Left hindlimb (tissue), 1 donor: ENCODE measurements at regions not wholly inside any gene's neighbourhood (a gene's known extent, or its start where the extent isn't known, plus 50 kb on each side); places are given as distances from the start of the nearest gene placed in this dataset.

Source experiments
- DNase-seq: peaks from one replicate; pipeline ENCODE4 v3.0.0-alpha.2; 2018

- no peak for DNase-seq
Measured at GRCh38 chr1:63205776-63206175, 116.6 kb upstream of the FOXD3 start.

- DNase-seq = no peak
Measured at GRCh38 chr1:63214553-63214952, 107.8 kb upstream of the FOXD3 start.

- DNase-seq = no peak
Measured at GRCh38 chr1:63223426-63223825, 98.9 kb upstream of the FOXD3 start.

- no peak for DNase-seq
Measured at GRCh38 chr1:63230722-63231121, 91.6 kb upstream of the FOXD3 start.

- no peak for DNase-seq
Measured at GRCh38 chr1:63238721-63239120, 83.6 kb upstream of the FOXD3 start.

- DNase-seq = no peak
Measured at GRCh38 chr1:63245186-63245585, 77.2 kb upstream of the FOXD3 start.

- no peak for DNase-seq
Measured at GRCh38 chr1:63248216-63248615, 74.2 kb upstream of the FOXD3 start.

- no peak for DNase-seq
Measured at GRCh38 chr1:63255153-63255552, 67.2 kb upstream of the FOXD3 start.

- DNase-seq = peak; percentile 38
Measured at GRCh38 chr1:63261736-63262458, 60.5 kb upstream of the FOXD3 start.

- DNase-seq = no peak
Measured at GRCh38 chr1:63262459-63262770, 60.0 kb upstream of the FOXD3 start.

- no peak for DNase-seq
Measured at GRCh38 chr1:63264161-63264560, 58.2 kb upstream of the FOXD3 start.

- no peak for DNase-seq
Measured at GRCh38 chr1:63266857-63267256, 55.5 kb upstream of the FOXD3 start.

- DNase-seq = no peak
Measured at GRCh38 chr1:63268876-63269275, 53.5 kb upstream of the FOXD3 start.

GRCh38 chr1:63269571-63269970 lies 52.8 kb upstream of the FOXD3 start:
- DNase-seq = no peak
